ENCODE measurements at regions not wholly inside any gene's neighbourhood (a gene's known extent, or its start where the extent isn't known, plus 50 kb on each side); places are given as distances from the start of the nearest gene placed in this dataset.

GRCh38 chr4:132646186-132646585, 502.9 kb upstream of the PCDH10 start:
- Histone ChIP-seq H4K8ac (replicated peaks; ENCODE audit: insufficient read length, low read depth, low read length) (no peak overlapping the region), H4K20me1 (ENCODE audit: control insufficient read depth, insufficient read depth, insufficient read length) (no peaks in the 10 kb centered on the region), H2AK5ac (ENCODE audit: insufficient read length, low read length) (no peak overlapping the region), H3T11ph (ENCODE audit: low read length) (no peak overlapping the region), H3K9ac (ENCODE audit: extremely low read depth, insufficient read length, low read length) (no peak overlapping the region), H4K91ac (ENCODE audit: insufficient read length, low read depth, low read length) (no peak overlapping the region), H3K56ac (ENCODE audit: insufficient read length, low read depth, low read length) (no peak overlapping the region), H3K23me2 (ENCODE audit: insufficient read length, low read depth, low read length, poor library complexity, severe bottlenecking) (no peaks in the 10 kb centered on the region), H3K27me3 (ENCODE audit: insufficient read depth, low read length) (no peaks in the 10 kb centered on the region), H3K23ac (ENCODE audit: insufficient read length, low read depth, low read length) (no peak overlapping the region), H3K79me2 (ENCODE audit: insufficient read depth, low read length) (no peaks in the 10 kb centered on the region), H2AFZ (ENCODE audit: low read length) (no peak overlapping the region), H3K4ac (ENCODE audit: low read depth, low read length) (no peak overlapping the region), H4K5ac (ENCODE audit: insufficient read length, low read depth, low read length) (no peak overlapping the region), H2BK5ac (ENCODE audit: insufficient read length, low read length) (no peak overlapping the region), H3K14ac (ENCODE audit: insufficient read depth, low read length) (no peak overlapping the region), H3K4me2 (ENCODE audit: insufficient read depth, insufficient read length, low read length) (no peak overlapping the region), H3K18ac (ENCODE audit: insufficient read length, low read depth, low read length) (no peak overlapping the region), H3K27ac (ENCODE audit: insufficient read length, low read depth, low read length) (no peak overlapping the region), H2BK15ac (ENCODE audit: low read depth, low read length) (no peak overlapping the region), H2BK12ac (ENCODE audit: insufficient read length, low read depth, low read length) (no peak overlapping the region), H2BK20ac (ENCODE audit: low read depth, low read length, poor library complexity, severe bottlenecking) (no peak overlapping the region), H3K79me1 (ENCODE audit: insufficient read depth, low read depth, low read length, poor library complexity, severe bottlenecking) (no peaks in the 10 kb centered on the region), H3K4me1 (ENCODE audit: insufficient read depth, low read length) (no peaks in the 10 kb centered on the region), H2BK120ac (ENCODE audit: low read depth, low read length, poor library complexity, severe bottlenecking) (no peak overlapping the region), H3K9me3 (ENCODE audit: control insufficient read depth, low read depth, low read length) (no peaks in the 10 kb centered on the region)
- no peak for DNase-seq
- Mint-ChIP-seq H3K27ac (no peak overlapping the region), H3K36me3 (ENCODE audit: insufficient read depth in 1 of 3, low read depth in 3 of 3) (peaks cover 0 to 1% (median 0%) of the 10 kb centered on the region in 3 experiments; a peak in 3 of 7 replicates), H3K4me1 (peaks cover 6 to 7% of the 10 kb centered on the region in 2 experiments), H3K4me3 (no peak overlapping the region), H3K27me3 (ENCODE audit: low read depth) (no peaks in the 10 kb centered on the region), H3K9me3 (peaks cover 0 to 7% of the 10 kb centered on the region in 2 experiments; a peak in 4 of 5 replicates)
- no peak for TF ChIP-seq CTCF (conservative IDR thresholded peaks at IDR 0.05)
- WGBS (ENCODE audit: extremely low coverage, insufficient read length, low lambda C conversion rate), result no CpG with 5 or more reads among the region's 2 CpGs
